ENCODE measurements at regions not wholly inside any gene's neighbourhood (a gene's known extent, or its start where the extent isn't known, plus 50 kb on each side); places are given as distances from the start of the nearest gene placed in this dataset.

DNA sequence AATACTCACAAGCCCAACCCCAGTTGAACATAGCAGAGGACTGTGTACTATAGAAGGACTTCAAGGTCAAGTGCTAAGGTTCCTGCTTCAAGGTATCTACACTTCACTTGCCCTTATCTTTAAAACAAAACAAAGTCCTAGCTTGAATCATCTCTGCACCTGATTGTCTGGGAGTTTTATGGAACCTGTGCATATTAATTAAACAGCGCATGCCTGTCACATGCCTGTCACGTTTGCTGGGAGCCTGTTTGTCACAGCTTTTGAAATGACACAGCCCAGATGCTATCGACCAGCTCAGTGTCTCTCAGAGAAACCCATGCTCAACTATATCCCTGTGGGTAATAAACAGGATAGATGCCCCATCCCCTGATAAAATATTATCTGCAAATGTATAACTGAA lies 476.0 kb downstream of the ZSWIM6 start:
- Mint-ChIP-seq H3K27ac (no peak overlapping the region), H3K4me3 (no peak overlapping the region), H3K27me3 (peaks cover 11 to 33% (median 15%) of the 10 kb centered on the region in 5 donors), H3K4me1 (no peaks in the 10 kb centered on the region), H3K9me3 (no peaks in the 10 kb centered on the region), H3K36me3 (no peaks in the 10 kb centered on the region)
- DNase-seq = no peak
- POLR2A ChIA-PET = no interaction called here
- ATAC-seq = no peak

DNA sequence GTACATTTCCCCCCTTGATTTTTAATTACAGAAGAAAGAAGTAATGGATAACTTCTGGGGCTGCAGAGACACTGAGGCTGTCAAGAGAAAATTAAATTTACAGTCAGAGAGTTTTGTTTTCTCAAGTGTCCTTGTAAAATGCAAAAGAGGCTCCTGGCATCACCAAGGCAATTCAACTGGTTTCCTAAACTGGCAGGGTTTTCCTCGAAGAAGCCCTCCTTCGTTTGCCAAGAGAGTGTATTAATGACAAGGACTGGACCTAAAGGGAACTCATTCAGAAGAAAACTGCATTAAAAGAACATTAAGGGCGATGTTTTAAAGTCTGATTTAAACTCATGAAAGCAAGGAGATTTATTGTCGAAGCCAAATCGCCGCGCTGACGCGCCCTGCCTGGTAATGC lies 476.9 kb downstream of the ZSWIM6 start:
- Mint-ChIP-seq H3K27me3 (peaks cover 11 to 33% (median 15%) of the 10 kb centered on the region in 5 donors), H3K4me1 (no peaks in the 10 kb centered on the region), H3K4me3 (no peak overlapping the region), H3K36me3 (no peaks in the 10 kb centered on the region), H3K9me3 (no peaks in the 10 kb centered on the region), H3K27ac (no peak overlapping the region)
- DNase-seq (no peak), ATAC-seq (no peak)
- POLR2A ChIA-PET = no interaction called here

DNA sequence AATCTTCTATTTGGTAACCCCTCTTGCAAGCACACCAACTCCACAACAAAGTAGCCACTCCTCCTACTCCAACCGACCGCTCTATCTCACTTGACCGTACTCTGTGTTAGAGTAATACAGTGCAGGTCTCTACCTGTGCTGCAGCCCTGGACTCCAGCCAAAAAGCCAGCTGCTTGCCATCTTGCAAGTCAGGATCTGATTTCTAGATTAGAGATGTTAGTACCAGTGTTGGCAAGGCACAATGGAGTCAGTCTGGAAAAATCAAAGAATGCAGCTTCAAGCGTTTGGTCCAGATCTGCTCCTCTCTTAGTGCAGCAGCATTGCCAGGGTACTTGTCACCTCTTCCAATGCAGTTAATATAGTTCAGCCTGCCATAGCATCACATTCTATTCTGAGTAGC lies 477.6 kb downstream of the ZSWIM6 start:
- Mint-ChIP-seq H3K36me3 (no peaks in the 10 kb centered on the region), H3K9me3 (no peaks in the 10 kb centered on the region), H3K4me1 (no peaks in the 10 kb centered on the region), H3K27me3 (peaks cover 11 to 37% (median 22%) of the 10 kb centered on the region in 5 donors), H3K4me3 (no peak overlapping the region), H3K27ac (no peak overlapping the region)
- DNase-seq (no peak), ATAC-seq (no peak)
- POLR2A ChIA-PET = no interaction called here

GRCh38 chr5:61811052-61811451 lies 479.0 kb downstream of the ZSWIM6 start:
- Mint-ChIP-seq H3K4me3 (no peak overlapping the region), H3K4me1 (no peaks in the 10 kb centered on the region), H3K27ac (no peak overlapping the region), H3K9me3 (no peaks in the 10 kb centered on the region), H3K27me3 (peaks cover 12 to 51% (median 28%) of the 10 kb centered on the region in 5 donors), H3K36me3 (no peaks in the 10 kb centered on the region)
- no peak for ATAC-seq
- no peak for DNase-seq
- POLR2A ChIA-PET = no interaction called here

DNA sequence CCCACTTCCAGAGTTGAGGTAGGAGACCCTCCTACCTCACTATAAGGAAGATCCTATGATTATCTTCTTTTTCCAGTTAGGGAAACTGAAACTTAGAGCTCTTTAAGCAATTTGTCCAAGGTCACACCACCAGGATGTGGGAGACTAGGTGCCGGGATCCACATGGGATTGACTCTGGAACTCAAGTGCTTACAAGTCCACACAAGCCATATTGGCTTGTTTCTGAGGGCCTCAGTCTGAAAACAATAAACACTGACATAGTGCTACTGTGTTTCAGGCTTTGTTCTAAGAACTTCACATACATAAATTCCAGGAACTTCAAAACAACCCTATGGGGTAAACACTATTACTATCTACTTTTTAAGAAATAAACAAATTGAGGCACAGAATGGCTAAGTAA lies 481.3 kb downstream of the ZSWIM6 start:
- POLR2A ChIA-PET = no interaction called here
- H3K9me3 Mint-ChIP-seq = peaks cover 0 to 3% (median 0%) of the 10 kb centered on the region in 9 donors
- no peaks in the 10 kb centered on the region for H3K4me1 Mint-ChIP-seq
- DNase-seq (no peak), ATAC-seq (no peak)
- H3K4me3 Mint-ChIP-seq = no peak overlapping the region
- no peak overlapping the region for H3K27ac Mint-ChIP-seq
- H3K27me3 Mint-ChIP-seq = peaks cover 12 to 45% (median 23%) of the 10 kb centered on the region in 5 donors
- no peaks in the 10 kb centered on the region for H3K36me3 Mint-ChIP-seq

GRCh38 chr5:61815339-61815738 lies 483.3 kb downstream of the ZSWIM6 start:
- POLR2A ChIA-PET = no interaction called here
- Mint-ChIP-seq H3K4me1 (no peaks in the 10 kb centered on the region), H3K36me3 (no peaks in the 10 kb centered on the region), H3K27ac (no peak overlapping the region), H3K27me3 (peaks cover 12 to 35% (median 23%) of the 10 kb centered on the region in 5 donors), H3K9me3 (peaks cover 0 to 12% (median 2%) of the 10 kb centered on the region in 9 donors), H3K4me3 (no peak overlapping the region)
- DNase-seq (no peak), ATAC-seq (no peak)

DNA sequence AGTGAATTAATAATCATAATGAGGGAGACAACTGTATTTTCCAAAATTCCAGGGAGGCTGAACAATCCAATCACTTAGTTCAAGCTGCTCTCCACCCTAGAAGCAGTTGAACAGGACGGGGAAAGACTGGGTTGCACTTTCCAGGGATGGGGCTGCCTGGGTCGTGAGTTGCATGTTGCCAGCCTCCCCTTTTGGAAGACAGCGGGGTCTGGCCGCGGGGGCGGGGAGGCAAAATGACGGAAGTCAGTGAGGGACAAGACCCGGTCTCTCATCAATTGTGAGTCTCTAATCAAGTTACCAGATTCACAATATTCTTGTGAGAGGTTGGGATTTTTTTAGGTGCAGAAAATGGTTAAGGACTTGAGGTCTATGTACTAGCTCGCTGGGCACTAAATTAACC lies 484.1 kb downstream of the ZSWIM6 start:
- Mint-ChIP-seq H3K9me3 (peaks cover 0 to 12% (median 2%) of the 10 kb centered on the region in 9 donors), H3K4me3 (no peak overlapping the region), H3K36me3 (no peaks in the 10 kb centered on the region), H3K4me1 (no peaks in the 10 kb centered on the region), H3K27ac (no peak overlapping the region), H3K27me3 (peaks cover 9 to 29% (median 20%) of the 10 kb centered on the region in 5 donors)
- DNase-seq (no peak), ATAC-seq (no peak)
- POLR2A ChIA-PET = no interaction called here

- no peak for ATAC-seq
- H3K9me3 Mint-ChIP-seq = peaks cover 0 to 12% (median 2%) of the 10 kb centered on the region in 9 donors
Observed at GRCh38 chr5:61816585-61817450, 484.8 kb downstream of the ZSWIM6 start.

DNA sequence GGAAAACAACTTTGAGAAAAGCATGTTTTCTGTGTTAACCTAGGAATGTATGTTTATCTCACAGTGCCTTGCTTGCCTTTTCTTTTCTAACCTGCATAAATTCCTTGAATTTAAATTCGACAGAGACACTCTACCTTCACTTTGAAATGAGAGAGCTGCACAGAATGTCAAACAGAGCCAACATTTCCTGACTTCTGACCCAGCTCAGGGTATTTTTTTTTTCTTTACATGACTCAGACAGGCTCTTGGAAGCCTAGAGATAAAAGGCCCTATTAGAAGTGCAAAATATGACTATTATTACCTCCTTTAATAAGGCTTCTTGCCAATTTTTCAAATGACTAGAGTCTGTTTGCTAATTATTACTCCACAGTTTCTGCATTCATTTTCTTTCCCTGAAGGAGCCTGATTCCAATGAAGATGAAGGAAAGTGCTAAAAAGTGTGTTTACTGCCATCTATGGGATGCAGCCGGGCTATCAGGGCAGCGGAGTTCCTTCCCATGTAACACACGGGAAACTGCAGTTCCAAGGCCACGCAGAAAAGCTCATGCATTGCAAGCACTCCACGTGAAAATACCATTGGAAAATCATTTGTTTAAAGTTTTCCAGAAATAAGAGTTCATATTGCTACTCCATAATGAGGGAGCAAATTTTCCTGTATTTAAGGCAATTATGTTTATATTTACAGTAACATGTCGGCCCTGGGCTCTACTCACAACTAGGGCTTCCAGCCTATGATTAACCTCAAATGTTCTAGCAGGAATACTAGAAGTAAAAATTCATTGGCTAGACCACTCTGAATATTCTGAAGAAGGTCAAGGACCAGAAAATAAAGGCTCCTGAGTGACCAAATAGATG lies 485.6 kb downstream of the ZSWIM6 start:
- H3K27me3 Mint-ChIP-seq = peaks cover 5 to 22% (median 15%) of the 10 kb centered on the region in 5 donors
- POLR2A ChIA-PET = no interaction called here
- H3K9me3 Mint-ChIP-seq = peaks cover 0 to 12% (median 2%) of the 10 kb centered on the region in 9 donors

More at GRCh38 chr5:61816585-61817450, 484.8 kb downstream of the ZSWIM6 start:
- H3K27me3 Mint-ChIP-seq = peaks cover 6 to 23% (median 15%) of the 10 kb centered on the region in 5 donors
- no peaks in the 10 kb centered on the region for H3K36me3 Mint-ChIP-seq
- no peak overlapping the region for H3K27ac Mint-ChIP-seq
- DNase-seq = no peak
- POLR2A ChIA-PET = no interaction called here
- H3K4me3 Mint-ChIP-seq = no peak overlapping the region
- H3K4me1 Mint-ChIP-seq = peaks cover 0 to 1% (median 0%) of the 10 kb centered on the region in 4 donors

GRCh38 chr5:61820836-61821235 lies 485.2 kb upstream of the KIF2A start:
- no peaks in the 10 kb centered on the region for H3K36me3 Mint-ChIP-seq
- POLR2A ChIA-PET = no interaction called here

More for the DNA sequence above, 485.6 kb downstream of the ZSWIM6 start:
- Mint-ChIP-seq H3K27ac (no peak overlapping the region), H3K36me3 (no peaks in the 10 kb centered on the region), H3K4me3 (no peak overlapping the region), H3K4me1 (peaks cover 0 to 2% (median 0%) of the 10 kb centered on the region in 4 donors)
- ATAC-seq = no peak
- no peak for DNase-seq

DNA sequence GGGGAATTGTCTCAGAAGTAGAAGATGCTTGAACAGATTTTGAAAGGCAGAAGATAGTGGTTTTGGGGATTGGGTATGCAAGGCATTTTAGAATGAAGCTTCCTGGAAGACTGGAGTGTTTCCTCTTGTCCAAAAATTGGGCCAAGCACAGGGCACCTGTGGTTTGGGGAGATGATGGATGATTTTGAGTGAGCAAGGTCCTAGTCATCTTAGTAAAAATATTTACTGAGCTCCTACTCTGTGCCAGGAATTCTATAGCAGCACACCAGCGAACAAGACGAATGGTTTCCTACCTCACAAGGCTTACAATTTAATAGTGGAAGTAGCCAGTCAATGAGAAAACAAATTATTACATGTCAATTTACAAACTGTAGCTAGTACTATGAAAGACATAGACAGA lies 484.4 kb upstream of the KIF2A start:
- Mint-ChIP-seq H3K27ac (no peak overlapping the region), H3K36me3 (no peaks in the 10 kb centered on the region), H3K4me3 (no peak overlapping the region), H3K4me1 (peaks cover 0 to 2% (median 0%) of the 10 kb centered on the region in 4 donors), H3K27me3 (peaks cover 0 to 15% (median 4%) of the 10 kb centered on the region in 5 donors), H3K9me3 (peaks cover 0 to 12% (median 2%) of the 10 kb centered on the region in 9 donors)
- ATAC-seq = no peak
- POLR2A ChIA-PET = no interaction called here
- DNase-seq = no peak

More at GRCh38 chr5:61820836-61821235, 485.2 kb upstream of the KIF2A start:
- H3K27me3 Mint-ChIP-seq = peaks cover 2 to 15% (median 6%) of the 10 kb centered on the region in 5 donors
- ATAC-seq = no peak
- H3K27ac Mint-ChIP-seq = no peak overlapping the region
- no peak overlapping the region for H3K4me3 Mint-ChIP-seq
- peaks cover 0 to 2% (median 0%) of the 10 kb centered on the region in 4 donors for H3K4me1 Mint-ChIP-seq
- peaks cover 0 to 12% (median 2%) of the 10 kb centered on the region in 9 donors for H3K9me3 Mint-ChIP-seq
- no peak for DNase-seq

DNA sequence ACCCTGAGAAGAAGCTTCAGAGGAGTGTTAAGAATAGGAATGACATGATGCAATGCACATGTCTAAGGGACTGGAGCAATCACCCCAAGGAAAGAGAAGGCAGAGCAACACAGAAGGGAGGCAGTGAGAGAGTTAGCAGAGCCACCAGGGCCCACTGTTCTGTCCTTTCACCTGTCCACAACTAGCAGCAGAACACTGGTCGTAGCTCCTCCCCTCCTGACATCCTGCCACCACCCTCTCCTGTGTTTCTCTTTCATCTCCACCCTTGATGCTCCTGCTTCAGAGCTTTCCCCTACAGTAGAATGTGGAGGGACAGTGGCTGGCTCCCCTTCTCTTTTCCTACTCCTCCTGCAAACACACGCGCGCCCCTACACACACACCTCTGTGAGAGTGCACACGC lies 483.4 kb upstream of the KIF2A start:
- H3K4me1 Mint-ChIP-seq = peaks cover 0 to 2% (median 0%) of the 10 kb centered on the region in 4 donors
- no peaks in the 10 kb centered on the region for H3K36me3 Mint-ChIP-seq
- H3K4me3 Mint-ChIP-seq = no peak overlapping the region
- ATAC-seq (no peak), DNase-seq (no peak)
- peaks cover 0 to 12% (median 2%) of the 10 kb centered on the region in 9 donors for H3K9me3 Mint-ChIP-seq
- H3K27me3 Mint-ChIP-seq = peaks cover 0 to 15% (median 4%) of the 10 kb centered on the region in 5 donors
- no peak overlapping the region for H3K27ac Mint-ChIP-seq
- POLR2A ChIA-PET = no interaction called here

GRCh38 chr5:61823065-61823464 lies 482.9 kb upstream of the KIF2A start:
- Mint-ChIP-seq H3K27me3 (peaks cover 0 to 15% (median 4%) of the 10 kb centered on the region in 5 donors), H3K4me3 (no peak overlapping the region), H3K9me3 (peaks cover 0 to 12% (median 2%) of the 10 kb centered on the region in 9 donors), H3K36me3 (no peaks in the 10 kb centered on the region), H3K4me1 (peaks cover 0 to 2% (median 0%) of the 10 kb centered on the region in 4 donors), H3K27ac (no peak overlapping the region)
- DNase-seq (no peak), ATAC-seq (no peak)
- POLR2A ChIA-PET = no interaction called here

Measured in naive thymus-derived CD8-positive, alpha-beta T cell (primary cell).